ENCODE measurements at regions not wholly inside any gene's neighbourhood (a gene's known extent, or its start where the extent isn't known, plus 50 kb on each side); places are given as distances from the start of the nearest gene placed in this dataset.

DNA sequence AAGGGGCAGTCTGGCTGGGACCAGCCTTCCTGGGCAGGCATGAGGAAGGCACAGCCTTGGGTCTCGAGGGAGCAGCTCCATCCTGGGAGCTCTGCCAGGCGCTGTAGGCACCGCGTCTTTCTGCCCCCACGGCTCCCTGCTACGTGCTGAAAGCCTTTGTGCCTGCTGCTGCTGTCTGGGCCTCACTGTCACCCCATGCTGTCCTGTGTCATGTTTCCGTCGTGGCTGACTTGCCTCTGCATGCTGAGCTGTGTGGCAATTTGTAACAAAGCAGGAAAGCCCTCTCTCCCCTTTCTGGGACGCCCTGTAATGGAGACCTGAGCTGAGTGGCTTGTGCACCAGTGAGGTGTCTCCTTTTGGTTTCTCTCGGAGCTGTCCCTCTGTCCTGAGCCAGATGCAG lies 152.5 kb downstream of the TSN start:
- no peak for TF ChIP-seq POLR2A (IDR thresholded peaks at IDR 0.05)
- TF ChIP-seq, protein P1, sequence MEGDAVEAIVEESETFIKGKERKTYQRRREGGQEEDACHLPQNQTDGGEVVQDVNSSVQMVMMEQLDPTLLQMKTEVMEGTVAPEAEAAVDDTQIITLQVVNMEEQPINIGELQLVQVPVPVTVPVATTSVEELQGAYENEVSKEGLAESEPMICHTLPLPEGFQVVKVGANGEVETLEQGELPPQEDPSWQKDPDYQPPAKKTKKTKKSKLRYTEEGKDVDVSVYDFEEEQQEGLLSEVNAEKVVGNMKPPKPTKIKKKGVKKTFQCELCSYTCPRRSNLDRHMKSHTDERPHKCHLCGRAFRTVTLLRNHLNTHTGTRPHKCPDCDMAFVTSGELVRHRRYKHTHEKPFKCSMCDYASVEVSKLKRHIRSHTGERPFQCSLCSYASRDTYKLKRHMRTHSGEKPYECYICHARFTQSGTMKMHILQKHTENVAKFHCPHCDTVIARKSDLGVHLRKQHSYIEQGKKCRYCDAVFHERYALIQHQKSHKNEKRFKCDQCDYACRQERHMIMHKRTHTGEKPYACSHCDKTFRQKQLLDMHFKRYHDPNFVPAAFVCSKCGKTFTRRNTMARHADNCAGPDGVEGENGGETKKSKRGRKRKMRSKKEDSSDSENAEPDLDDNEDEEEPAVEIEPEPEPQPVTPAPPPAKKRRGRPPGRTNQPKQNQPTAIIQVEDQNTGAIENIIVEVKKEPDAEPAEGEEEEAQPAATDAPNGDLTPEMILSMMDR (IDR thresholded peaks at IDR 0.05), result no peak

Measured in esophagus squamous epithelium (tissue), 4 donors.